ENCODE measurements at regions not wholly inside any gene's neighbourhood (a gene's known extent, or its start where the extent isn't known, plus 50 kb on each side); places are given as distances from the start of the nearest gene placed in this dataset.

DNA sequence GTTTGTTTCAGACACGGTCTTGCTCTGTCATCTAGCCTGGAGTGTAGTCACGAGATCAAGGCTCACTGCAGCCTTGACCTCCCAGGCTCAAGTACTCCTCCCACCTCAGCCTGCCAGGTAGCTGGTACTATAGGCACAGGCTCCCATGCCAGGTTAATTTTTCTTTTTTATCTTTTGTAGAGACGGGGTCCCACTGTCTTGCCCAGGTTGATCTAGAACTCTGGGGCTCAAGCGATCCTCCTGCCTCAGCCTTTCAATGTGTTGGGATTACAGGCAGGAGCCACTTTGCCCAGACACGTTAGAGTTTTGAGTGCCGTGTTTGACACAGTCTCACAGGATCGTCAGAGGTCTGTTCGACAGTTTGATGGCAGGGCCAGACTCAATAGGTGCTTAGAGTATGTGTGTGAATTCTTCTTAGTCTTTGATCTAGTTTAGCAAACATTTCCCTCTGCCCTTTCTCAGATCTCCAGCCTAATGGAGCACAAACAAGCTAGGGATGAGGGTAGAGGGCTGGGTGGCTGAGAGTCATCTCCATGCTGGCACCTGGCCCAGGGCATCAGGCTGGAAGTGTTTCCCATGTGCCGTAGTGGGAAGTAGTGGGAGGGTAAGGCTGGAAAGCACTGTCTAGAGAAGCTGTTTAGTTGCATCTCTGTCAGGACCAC, 66.1 kb upstream of the DLG1 start (continued):
- TF ChIP-seq ZNF235 (CRISPR knock-in tag; IDR thresholded peaks at IDR 0.05; ENCODE audit: borderline replicate concordance) (no peak), NAIF1 (CRISPR knock-in tag; IDR thresholded peaks at IDR 0.05; ENCODE audit: borderline replicate concordance) (no peak), ZFYVE20 (CRISPR knock-in tag; IDR thresholded peaks at IDR 0.05; ENCODE audit: borderline replicate concordance, low read depth) (no peak), ZNF33B (CRISPR knock-in tag; IDR thresholded peaks at IDR 0.05) (no peak), JUNB (CRISPR knock-in tag; IDR thresholded peaks at IDR 0.05; ENCODE audit: borderline replicate concordance) (no peak), TAF1 (CRISPR knock-in tag; IDR thresholded peaks at IDR 0.05) (no peak), MAFF (IDR thresholded peaks at IDR 0.05; ENCODE audit: low read depth, low read length) (no peak), RORA (CRISPR knock-in tag; IDR thresholded peaks at IDR 0.05) (no peak), ZNF574 (CRISPR knock-in tag; IDR thresholded peaks at IDR 0.05) (no peak), RARG (CRISPR knock-in tag; IDR thresholded peaks at IDR 0.05; ENCODE audit: low read depth) (no peak), EEA1 (CRISPR knock-in tag; IDR thresholded peaks at IDR 0.05; ENCODE audit: borderline replicate concordance) (no peak), HNRNPLL (IDR thresholded peaks at IDR 0.05; ENCODE audit: low read depth, low read length, poor library complexity, severe bottlenecking) (no peak), ZNF329 (CRISPR knock-in tag; IDR thresholded peaks at IDR 0.05; ENCODE audit: low read depth) (no peak), ELF3 (CRISPR knock-in tag; IDR thresholded peaks at IDR 0.05) (no peak), ZNF562 (CRISPR knock-in tag; IDR thresholded peaks at IDR 0.05; ENCODE audit: borderline replicate concordance) (no peak), HOMEZ (CRISPR knock-in tag; IDR thresholded peaks at IDR 0.05; ENCODE audit: low read depth) (0 out of 2 replicates have a peak, but pooled peaks have one; percentile 45), FOSL2 (CRISPR knock-in tag; IDR thresholded peaks at IDR 0.05) (peak; percentile 32; the same call in 1 of the 2 replicates), FOXP1 (IDR thresholded peaks at IDR 0.05) (no peak), FOXP1 (CRISPR knock-in tag; IDR thresholded peaks at IDR 0.05) (no peak; the same call in 1 of the 2 replicates)
- TF ChIP-seq, protein P1, sequence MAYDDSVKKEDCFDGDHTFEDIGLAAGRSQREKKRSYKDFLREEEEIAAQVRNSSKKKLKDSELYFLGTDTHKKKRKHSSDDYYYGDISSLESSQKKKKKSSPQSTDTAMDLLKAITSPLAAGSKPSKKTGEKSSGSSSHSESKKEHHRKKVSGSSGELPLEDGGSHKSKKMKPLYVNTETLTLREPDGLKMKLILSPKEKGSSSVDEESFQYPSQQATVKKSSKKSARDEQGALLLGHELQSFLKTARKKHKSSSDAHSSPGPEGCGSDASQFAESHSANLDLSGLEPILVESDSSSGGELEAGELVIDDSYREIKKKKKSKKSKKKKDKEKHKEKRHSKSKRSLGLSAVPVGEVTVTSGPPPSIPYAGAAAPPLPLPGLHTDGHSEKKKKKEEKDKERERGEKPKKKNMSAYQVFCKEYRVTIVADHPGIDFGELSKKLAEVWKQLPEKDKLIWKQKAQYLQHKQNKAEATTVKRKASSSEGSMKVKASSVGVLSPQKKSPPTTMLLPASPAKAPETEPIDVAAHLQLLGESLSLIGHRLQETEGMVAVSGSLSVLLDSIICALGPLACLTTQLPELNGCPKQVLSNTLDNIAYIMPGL (CRISPR knock-in tag; IDR thresholded peaks at IDR 0.05; ENCODE audit: borderline replicate concordance in 1 of 2, low read depth in 1 of 2), result no peak
- TF ChIP-seq, protein P2, sequence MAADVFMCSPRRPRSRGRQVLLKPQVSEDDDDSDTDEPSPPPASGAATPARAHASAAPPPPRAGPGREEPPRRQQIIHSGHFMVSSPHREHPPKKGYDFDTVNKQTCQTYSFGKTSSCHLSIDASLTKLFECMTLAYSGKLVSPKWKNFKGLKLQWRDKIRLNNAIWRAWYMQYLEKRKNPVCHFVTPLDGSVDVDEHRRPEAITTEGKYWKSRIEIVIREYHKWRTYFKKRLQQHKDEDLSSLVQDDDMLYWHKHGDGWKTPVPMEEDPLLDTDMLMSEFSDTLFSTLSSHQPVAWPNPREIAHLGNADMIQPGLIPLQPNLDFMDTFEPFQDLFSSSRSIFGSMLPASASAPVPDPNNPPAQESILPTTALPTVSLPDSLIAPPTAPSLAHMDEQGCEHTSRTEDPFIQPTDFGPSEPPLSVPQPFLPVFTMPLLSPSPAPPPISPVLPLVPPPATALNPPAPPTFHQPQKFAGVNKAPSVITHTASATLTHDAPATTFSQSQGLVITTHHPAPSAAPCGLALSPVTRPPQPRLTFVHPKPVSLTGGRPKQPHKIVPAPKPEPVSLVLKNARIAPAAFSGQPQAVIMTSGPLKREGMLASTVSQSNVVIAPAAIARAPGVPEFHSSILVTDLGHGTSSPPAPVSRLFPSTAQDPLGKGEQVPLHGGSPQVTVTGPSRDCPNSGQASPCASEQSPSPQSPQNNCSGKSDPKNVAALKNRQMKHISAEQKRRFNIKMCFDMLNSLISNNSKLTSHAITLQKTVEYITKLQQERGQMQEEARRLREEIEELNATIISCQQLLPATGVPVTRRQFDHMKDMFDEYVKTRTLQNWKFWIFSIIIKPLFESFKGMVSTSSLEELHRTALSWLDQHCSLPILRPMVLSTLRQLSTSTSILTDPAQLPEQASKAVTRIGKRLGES (CRISPR knock-in tag; IDR thresholded peaks at IDR 0.05; ENCODE audit: borderline replicate concordance), result no peak

Measured in HepG2 (cell line).